Naive thymus-derived CD4-positive, alpha-beta T cell (primary cell): ENCODE measurements at regions not wholly inside any gene's neighbourhood (a gene's known extent, or its start where the extent isn't known, plus 50 kb on each side); places are given as distances from the start of the nearest gene placed in this dataset.
"Not testable (repeated sequence)": the region's sequence is repeated elsewhere in the genome, so short reads cannot be mapped to it uniquely, and the experiment has no call there.

Source experiments
- ATAC-seq: fragments of 150-1000 bp; cut with Tn5 transposase; 2 replicates; pipeline ENCODE4 v1.10.0; 2021; ENCODE audit warnings: mild to moderate bottlenecking, moderate library complexity
- CTCF ChIA-PET: fragments of 350-600 bp; sonication (Branson Sonifier 250); formaldehyde crosslinking; loops from one replicate; lab custom pipeline; 2021; ENCODE audit warnings: antibody characterized with exemption; lab: Charles Lee
- POLR2A ChIA-PET: fragments of 350-600 bp; sonication (Branson Sonifier 250); formaldehyde crosslinking; loops from one replicate; lab custom pipeline; 2021; ENCODE audit warnings: antibody characterized with exemption, inconsistent platforms; lab: Charles Lee
- DNase-seq, 9 donors: peaks; one replicate each; pipeline versions ENCODE4 v3.0.0 to v3.0.0-alpha.2; 2020 to 2022; ENCODE audit warnings: mixed read lengths in 1 of 9
- H3K27ac ChIP-seq: one replicate; pipeline ENCODE4 v1.7.0; 2013; ENCODE audit warnings: mild to moderate bottlenecking, low read depth, low read length, moderate library complexity
- H3K27me3 ChIP-seq, 2 donors: one replicate each; pipeline ENCODE4 v1.7.0; 2013; ENCODE audit warnings: low read length in 2 of 2, mild to moderate bottlenecking in 2 of 2, moderate library complexity in 2 of 2; ENCODE audit not compliant: control insufficient read depth in 2 of 2, insufficient read depth in 2 of 2
- H3K36me3 ChIP-seq, 3 experiments: 1 replicate in 2 of 3; 2 replicates in 1 of 3; pipeline ENCODE4 v1.7.0; 2013; ENCODE audit warnings: low read length in 3 of 3, mild to moderate bottlenecking in 3 of 3, moderate library complexity in 1 of 3; ENCODE audit not compliant: insufficient read depth in 3 of 3, control insufficient read depth in 2 of 3
- H3K4me1 ChIP-seq, 2 donors: one replicate each; pipeline ENCODE4 v1.7.0; 2013; ENCODE audit warnings: low read length in 2 of 2, mild to moderate bottlenecking in 2 of 2, moderate library complexity in 1 of 2; ENCODE audit not compliant: control insufficient read depth in 2 of 2, insufficient read depth in 2 of 2
- H3K4me3 ChIP-seq: 2 replicates; pipeline ENCODE4 v1.7.0; 2013; ENCODE audit warnings: mild to moderate bottlenecking, low read length
- H3K9me3 ChIP-seq, 3 experiments: 1 replicate in 2 of 3; 2 replicates in 1 of 3; pipeline ENCODE4 v1.7.0; 2013; ENCODE audit warnings: low read length in 3 of 3; ENCODE audit not compliant: control insufficient read depth in 2 of 3
- H3K27ac Mint-ChIP-seq, 9 donors: one replicate each; pipeline ENCODE4 v1.8.0; 2020 to 2022; ENCODE audit warnings: mixed read lengths in 9 of 9, mild to moderate bottlenecking in 8 of 9, moderate library complexity in 5 of 9, inconsistent platforms in 2 of 9
- H3K27me3 Mint-ChIP-seq, 5 donors: one replicate each; pipeline ENCODE4 v1.8.0; 2021 to 2022; ENCODE audit warnings: mixed read lengths in 5 of 5, mild to moderate bottlenecking in 1 of 5
- H3K36me3 Mint-ChIP-seq, 5 donors: one replicate each; pipeline ENCODE4 v1.8.0; 2020 to 2022; ENCODE audit warnings: mixed read lengths in 5 of 5, mild to moderate bottlenecking in 3 of 5, inconsistent platforms in 1 of 5
- H3K4me1 Mint-ChIP-seq, 7 donors: one replicate each; pipeline ENCODE4 v1.8.0; 2020 to 2022; ENCODE audit warnings: mixed read lengths in 7 of 7, mild to moderate bottlenecking in 3 of 7, inconsistent platforms in 1 of 7
- H3K4me3 Mint-ChIP-seq, 10 donors: one replicate each; pipeline ENCODE4 v1.8.0; 2020 to 2022; ENCODE audit warnings: mild to moderate bottlenecking in 10 of 10, mixed read lengths in 10 of 10, moderate library complexity in 6 of 10, inconsistent platforms in 2 of 10
- H3K9me3 Mint-ChIP-seq, 11 donors: one replicate each; pipeline ENCODE4 v1.8.0; 2020 to 2022; ENCODE audit warnings: mixed read lengths in 11 of 11, mild to moderate bottlenecking in 4 of 11, inconsistent platforms in 1 of 11, moderate library complexity in 1 of 11
- intact Hi-C, 2 donors: fragments of 100-400 bp; cut with micrococcal nuclease; formaldehyde crosslinking; loops; one replicate each; pipeline ENCODE4 v1.15.1; 2023

DNA sequence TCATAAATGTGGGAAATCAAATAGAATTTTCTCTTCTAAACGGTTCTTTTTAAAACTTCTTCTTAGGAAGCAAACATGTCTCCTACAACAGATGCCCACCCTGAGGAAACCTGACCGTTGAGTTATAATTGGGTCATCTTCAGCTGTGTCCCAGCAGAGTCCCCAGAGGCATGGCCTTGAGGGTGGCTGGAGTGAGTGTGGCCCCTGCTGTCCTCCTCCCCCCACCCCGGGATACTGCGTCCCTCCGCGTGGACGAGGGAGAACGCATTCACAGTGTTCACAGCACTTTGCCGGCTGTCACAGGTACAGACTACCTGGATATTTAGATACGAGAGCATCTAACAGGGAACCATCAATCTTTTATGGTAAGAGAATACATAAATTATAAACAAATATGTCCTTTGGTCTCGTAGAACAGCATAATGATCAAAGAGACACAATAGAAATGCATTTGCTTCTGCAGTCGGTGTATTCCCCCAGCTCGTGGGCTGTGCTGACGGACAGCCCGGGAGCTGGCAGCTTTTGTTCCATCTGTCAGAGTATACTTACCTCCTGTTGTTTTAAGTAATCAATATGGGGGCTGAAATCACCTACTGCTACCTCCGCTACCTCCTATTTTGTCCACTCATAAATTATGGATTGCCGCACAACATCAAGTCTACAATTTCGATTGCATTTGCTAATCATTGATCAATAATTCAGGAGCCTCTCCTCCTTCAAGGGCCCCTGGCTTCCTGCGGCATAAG is 214.7 kb downstream of the IRX2 start:
- no peak overlapping the region for H3K4me3 Mint-ChIP-seq
- H3K4me1 ChIP-seq, result no peaks in the 10 kb centered on the region
- H3K27me3 Mint-ChIP-seq, result peaks cover 0 to 27% (median 3%) of the 10 kb centered on the region in 5 donors
- no peak overlapping the region for H3K27ac Mint-ChIP-seq
- H3K27me3 ChIP-seq, result no peaks in the 10 kb centered on the region
- peaks cover 0 to 9% (median 0%) of the 10 kb centered on the region in 5 donors for H3K36me3 Mint-ChIP-seq
- H3K4me1 Mint-ChIP-seq, result peaks cover 0 to 6% (median 0%) of the 10 kb centered on the region in 7 donors
- DNase-seq, result no peak
- no peak overlapping the region for H3K27ac ChIP-seq
- H3K36me3 ChIP-seq, result no peaks in the 10 kb centered on the region
- no peak for ATAC-seq
- ChIA-PET POLR2A (no interaction called here), CTCF (no interaction called here)
- H3K4me3 ChIP-seq, result no peak overlapping the region
- H3K9me3 ChIP-seq, result no peaks in the 10 kb centered on the region
- peaks cover 0 to 24% (median 9%) of the 10 kb centered on the region in 11 donors for H3K9me3 Mint-ChIP-seq
- intact Hi-C loops, result no loop called here

DNA sequence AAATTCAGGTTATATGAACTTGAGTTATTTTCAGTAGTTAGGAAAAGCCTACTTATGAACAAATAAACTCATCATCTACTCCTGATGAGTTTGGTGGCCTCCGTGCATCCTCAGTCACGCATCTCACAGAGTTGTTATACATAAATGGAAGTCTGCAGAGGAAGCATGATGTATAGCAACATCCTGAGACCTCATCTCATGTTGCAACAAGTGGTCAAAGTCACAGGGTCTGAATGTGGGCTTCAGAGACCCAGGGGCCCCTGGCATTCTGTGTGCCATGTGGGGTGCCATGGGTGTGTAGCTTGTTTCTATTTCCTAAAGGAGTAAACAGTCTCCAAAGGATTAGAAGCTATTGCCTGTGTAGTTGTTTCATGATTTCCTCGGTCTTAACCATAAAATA is 216.5 kb downstream of the IRX2 start:
- ChIA-PET POLR2A (no interaction called here), CTCF (no interaction called here)
- Mint-ChIP-seq H3K9me3 (peaks cover 0 to 13% (median 5%) of the 10 kb centered on the region in 11 donors), H3K36me3 (peaks cover 0 to 4% (median 0%) of the 10 kb centered on the region in 5 donors), H3K4me3 (no peak overlapping the region), H3K27me3 (peaks cover 0 to 21% (median 3%) of the 10 kb centered on the region in 5 donors), H3K27ac (no peak overlapping the region), H3K4me1 (peaks cover 0 to 6% (median 0%) of the 10 kb centered on the region in 7 donors)
- Histone ChIP-seq H3K36me3 (no peaks in the 10 kb centered on the region), H3K27me3 (no peaks in the 10 kb centered on the region), H3K4me1 (no peaks in the 10 kb centered on the region), H3K27ac (no peak overlapping the region), H3K4me3 (no peak overlapping the region), H3K9me3 (no peaks in the 10 kb centered on the region)
- intact Hi-C loops, result no loop called here
- DNase-seq, result no peak
- ATAC-seq, result no peak

DNA sequence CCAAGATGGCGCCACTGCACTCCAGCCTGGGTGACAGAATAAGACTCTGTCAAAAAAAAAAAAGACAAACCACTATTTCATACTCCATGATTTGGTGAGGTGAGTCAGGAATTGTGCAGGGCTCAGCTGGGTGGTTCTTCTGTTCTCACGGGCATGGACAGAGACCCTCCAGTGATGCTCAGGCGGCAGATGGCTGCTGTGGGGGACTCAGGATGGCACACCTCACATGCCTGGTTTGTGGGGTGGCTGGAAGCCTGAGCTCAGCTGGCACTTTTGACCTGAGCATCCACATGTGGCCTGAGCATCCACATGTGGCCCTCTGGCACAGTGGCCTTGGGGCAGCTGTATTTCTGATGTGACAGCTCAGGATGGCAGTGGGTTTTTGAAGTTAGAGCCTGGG is 217.2 kb downstream of the IRX2 start:
- Histone ChIP-seq H3K27me3 (no peaks in the 10 kb centered on the region), H3K4me1 (no peaks in the 10 kb centered on the region), H3K9me3 (no peaks in the 10 kb centered on the region), H3K27ac (no peak overlapping the region), H3K36me3 (no peaks in the 10 kb centered on the region), H3K4me3 (no peak overlapping the region)
- H3K27me3 Mint-ChIP-seq, result peaks cover 0 to 25% (median 3%) of the 10 kb centered on the region in 5 donors
- peaks cover 0 to 6% (median 0%) of the 10 kb centered on the region in 7 donors for H3K4me1 Mint-ChIP-seq
- ChIA-PET CTCF (no interaction called here), POLR2A (no interaction called here)
- H3K9me3 Mint-ChIP-seq, result peaks cover 0 to 8% (median 1%) of the 10 kb centered on the region in 11 donors
- intact Hi-C loops, result no loop called here
- no peaks in the 10 kb centered on the region for H3K36me3 Mint-ChIP-seq
- no peak overlapping the region for H3K4me3 Mint-ChIP-seq
- ATAC-seq (no peak), DNase-seq (no peak)
- H3K27ac Mint-ChIP-seq, result no peak overlapping the region

DNA sequence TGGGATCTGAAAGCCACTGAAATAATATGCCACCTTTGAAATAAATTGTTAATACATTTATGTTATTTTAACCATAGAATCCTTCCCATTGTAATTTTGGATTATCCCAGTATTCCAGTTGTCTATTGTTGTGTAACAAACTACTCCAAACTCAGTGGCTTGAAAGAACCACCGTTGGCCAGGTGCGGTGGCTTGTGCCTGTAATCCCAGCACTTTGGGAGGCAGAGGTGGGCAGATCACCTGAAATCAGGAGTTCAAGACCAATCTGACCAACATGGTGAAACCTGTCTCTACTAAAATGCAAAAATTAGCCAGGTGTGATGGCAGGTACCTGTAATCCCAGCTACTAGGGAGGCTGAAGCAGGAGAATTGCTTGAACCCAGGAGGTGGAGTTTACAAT is 217.6 kb downstream of the IRX2 start:
- H3K9me3 Mint-ChIP-seq, H3K4me3 Mint-ChIP-seq, H3K9me3 ChIP-seq, H3K4me3 ChIP-seq, H3K4me1 ChIP-seq, H3K27ac Mint-ChIP-seq, H3K36me3 ChIP-seq, intact Hi-C loops, H3K27me3 ChIP-seq, POLR2A ChIA-PET, DNase-seq, ATAC-seq, H3K36me3 Mint-ChIP-seq, CTCF ChIA-PET, H3K27ac ChIP-seq, H3K4me1 Mint-ChIP-seq: not testable (repeated sequence)
- peaks cover 0 to 25% (median 3%) of the 10 kb centered on the region in 5 donors for H3K27me3 Mint-ChIP-seq

DNA sequence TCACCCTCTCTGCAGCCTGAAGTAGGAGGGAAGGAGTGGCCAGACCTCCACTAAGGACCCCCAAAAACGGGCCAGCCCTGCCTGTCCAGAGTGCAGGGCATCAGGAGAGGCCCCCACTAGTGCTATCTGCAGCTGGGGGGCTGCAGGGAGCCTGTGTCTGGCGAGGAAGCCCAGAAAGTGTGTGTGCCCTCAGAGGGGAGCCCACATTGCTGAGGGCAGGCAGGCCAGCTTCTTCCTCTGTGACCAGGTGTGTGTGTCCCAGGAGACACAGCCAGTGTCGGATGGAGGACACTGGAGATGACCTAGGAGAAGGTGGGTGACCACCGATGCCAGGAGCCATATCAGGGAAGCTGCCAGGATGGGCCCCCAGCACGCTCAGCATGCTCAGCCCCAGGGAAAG is 218.7 kb downstream of the IRX2 start:
- Mint-ChIP-seq H3K27me3 (peaks cover 0 to 19% (median 6%) of the 10 kb centered on the region in 5 donors), H3K9me3 (peaks cover 0 to 12% (median 2%) of the 10 kb centered on the region in 11 donors), H3K36me3 (no peaks in the 10 kb centered on the region), H3K4me3 (no peak overlapping the region), H3K27ac (no peak overlapping the region), H3K4me1 (peaks cover 0 to 6% (median 0%) of the 10 kb centered on the region in 7 donors)
- ATAC-seq (no peak), DNase-seq (no peak)
- H3K27me3 ChIP-seq, result no peaks in the 10 kb centered on the region
- CTCF ChIA-PET, result no interaction called here
- H3K27ac ChIP-seq, result no peak overlapping the region
- H3K9me3 ChIP-seq, result no peaks in the 10 kb centered on the region
- intact Hi-C loops, result no loop called here
- POLR2A ChIA-PET, result no interaction called here
- no peaks in the 10 kb centered on the region for H3K4me1 ChIP-seq
- no peak overlapping the region for H3K4me3 ChIP-seq
- H3K36me3 ChIP-seq, result no peaks in the 10 kb centered on the region

DNA sequence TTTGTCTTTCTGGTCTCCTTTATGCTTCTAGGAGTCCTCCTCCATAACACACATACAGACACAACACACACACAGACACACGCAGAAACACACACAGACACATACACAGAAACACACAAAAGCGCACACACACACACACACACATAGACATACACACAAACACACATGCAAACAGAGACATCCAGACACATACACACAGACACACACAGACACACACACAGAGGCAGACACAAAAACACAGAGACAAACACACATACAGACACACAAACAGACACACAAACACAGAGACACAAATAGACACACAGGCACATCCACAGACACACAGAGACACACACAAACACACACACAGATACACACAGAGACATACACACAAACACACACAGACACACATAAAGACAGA is 220.2 kb downstream of the IRX2 start:
- no peaks in the 10 kb centered on the region for H3K4me1 Mint-ChIP-seq
- H3K36me3 ChIP-seq, result no peaks in the 10 kb centered on the region
- H3K27me3 ChIP-seq, result no peaks in the 10 kb centered on the region
- no peak overlapping the region for H3K4me3 ChIP-seq
- peaks cover 0 to 9% (median 1%) of the 10 kb centered on the region in 11 donors for H3K9me3 Mint-ChIP-seq
- intact Hi-C loops, result no loop called here
- H3K4me3 Mint-ChIP-seq, result no peak overlapping the region
- H3K36me3 Mint-ChIP-seq, result no peaks in the 10 kb centered on the region
- ChIA-PET POLR2A (no interaction called here), CTCF (no interaction called here)
- no peaks in the 10 kb centered on the region for H3K9me3 ChIP-seq
- H3K27ac Mint-ChIP-seq, result no peak overlapping the region
- H3K4me1 ChIP-seq, result no peaks in the 10 kb centered on the region
- DNase-seq (no peak), ATAC-seq (no peak)
- H3K27ac ChIP-seq, result no peak overlapping the region
- H3K27me3 Mint-ChIP-seq, result peaks cover 0 to 15% (median 5%) of the 10 kb centered on the region in 5 donors

DNA sequence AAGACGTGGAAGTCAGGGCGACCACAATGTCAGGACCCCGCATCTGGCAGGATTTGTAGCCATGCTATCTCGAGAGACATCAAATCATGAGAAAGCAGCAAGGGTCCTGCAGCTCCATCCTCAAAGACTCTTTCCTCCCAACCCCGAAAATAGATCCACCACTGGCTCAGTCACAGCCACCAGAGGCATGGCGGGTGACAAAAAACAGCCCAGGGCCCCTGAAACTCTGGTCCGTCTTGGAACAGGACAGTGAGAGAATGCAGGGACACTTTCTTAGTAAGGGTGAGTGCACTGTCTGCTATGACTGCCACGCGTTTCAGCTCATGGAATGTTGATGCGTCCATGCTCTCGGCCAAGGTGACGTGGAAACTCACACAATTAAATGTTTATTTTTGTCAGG is 220.9 kb downstream of the IRX2 start:
- ATAC-seq (no peak), DNase-seq (no peak)
- Histone ChIP-seq H3K4me3 (no peak overlapping the region), H3K36me3 (no peaks in the 10 kb centered on the region), H3K4me1 (no peaks in the 10 kb centered on the region), H3K27ac (no peak overlapping the region), H3K9me3 (no peaks in the 10 kb centered on the region), H3K27me3 (no peaks in the 10 kb centered on the region)
- ChIA-PET CTCF (no interaction called here), POLR2A (no interaction called here)
- peaks cover 0 to 12% (median 2%) of the 10 kb centered on the region in 5 donors for H3K27me3 Mint-ChIP-seq
- H3K27ac Mint-ChIP-seq, result no peak overlapping the region
- H3K4me3 Mint-ChIP-seq, result no peak overlapping the region
- no peaks in the 10 kb centered on the region for H3K4me1 Mint-ChIP-seq
- H3K36me3 Mint-ChIP-seq, result no peaks in the 10 kb centered on the region
- intact Hi-C loops, result no loop called here
- H3K9me3 Mint-ChIP-seq, result peaks cover 0 to 9% (median 4%) of the 10 kb centered on the region in 11 donors
